Left renal pelvis (tissue), 4 donors: ENCODE measurements at regions not wholly inside any gene's neighbourhood (a gene's known extent, or its start where the extent isn't known, plus 50 kb on each side); places are given as distances from the start of the nearest gene placed in this dataset.
"Not testable (repeated sequence)": the region's sequence is repeated elsewhere in the genome, so short reads cannot be mapped to it uniquely, and the experiment has no call there.

Source experiments
- DNase-seq, 4 donors: peaks; one replicate each; pipeline ENCODE4 v3.0.0-alpha.2; 2013; ENCODE audit warnings: low read depth in 4 of 4, low spot score in 3 of 4

GRCh38 chr4:24369507-24370029, 214.8 kb downstream of the DHX15 start:
- no peak for DNase-seq

GRCh38 chr4:24368801-24369200, 215.6 kb downstream of the DHX15 start:
- no peak for DNase-seq

GRCh38 chr4:24364852-24365251, 219.5 kb downstream of the DHX15 start:
- no peak for DNase-seq

- no peak for DNase-seq
Measured at GRCh38 chr4:24364249-24364648, 220.1 kb downstream of the DHX15 start.

GRCh38 chr4:24363751-24364150, 220.6 kb downstream of the DHX15 start:
- no peak for DNase-seq

GRCh38 chr4:24352112-24352511, 232.2 kb downstream of the DHX15 start:
- DNase-seq: no peak

- DNase-seq: not testable (repeated sequence)
Measured at GRCh38 chr4:24349168-24349996, 235.0 kb downstream of the DHX15 start.

- no peak for DNase-seq
Measured at GRCh38 chr4:24339260-24339659, 245.1 kb downstream of the DHX15 start.

GRCh38 chr4:24337451-24338190, 246.7 kb downstream of the DHX15 start:
- DNase-seq: no peak

GRCh38 chr4:24335616-24336015, 248.7 kb downstream of the DHX15 start:
- DNase-seq: no peak

- no peak for DNase-seq
Measured at GRCh38 chr4:24334906-24335305, 249.4 kb downstream of the DHX15 start.

- no peak for DNase-seq
Measured at GRCh38 chr4:24330573-24330972, 253.8 kb downstream of the DHX15 start.

GRCh38 chr4:24330172-24330571, 254.2 kb downstream of the DHX15 start:
- DNase-seq: no peak

- DNase-seq: no peak
Measured at GRCh38 chr4:24328711-24329110, 255.6 kb downstream of the DHX15 start.

- DNase-seq: no peak
Measured at GRCh38 chr4:24328310-24328709, 256.0 kb downstream of the DHX15 start.

GRCh38 chr4:24322995-24323394, 261.4 kb downstream of the DHX15 start:
- DNase-seq: no peak

GRCh38 chr4:24322511-24322910, 261.8 kb downstream of the DHX15 start:
- DNase-seq: no peak

- no peak for DNase-seq
Measured at GRCh38 chr4:24321616-24322015, 262.7 kb downstream of the DHX15 start.

GRCh38 chr4:24321131-24321530, 263.2 kb downstream of the DHX15 start:
- DNase-seq: no peak

- DNase-seq: no peak
Measured at GRCh38 chr4:24319387-24319786, 265.0 kb downstream of the DHX15 start.

- no peak for DNase-seq
Measured at GRCh38 chr4:24315056-24315455, 269.3 kb downstream of the DHX15 start.
